H1 (cell line): ENCODE measurements at regions not wholly inside any gene's neighbourhood (a gene's known extent, or its start where the extent isn't known, plus 50 kb on each side); places are given as distances from the start of the nearest gene placed in this dataset.

Experiments
- CTCF ChIA-PET: fragments of 300-600 bp; sonication (Branson Sonifier 250); formaldehyde crosslinking; loops from one replicate; lab custom pipeline; 2021; ENCODE audit not compliant: partially characterized antibody; lab: Charles Lee
- POLR2A ChIA-PET: fragments of 300-600 bp; sonication (Branson Sonifier 250); formaldehyde crosslinking; loops from one replicate; lab custom pipeline; 2021; ENCODE audit warnings: inconsistent platforms; ENCODE audit not compliant: partially characterized antibody; lab: Charles Lee
- DNase-seq, 2 experiments: peaks; one replicate each; pipeline versions ENCODE4 v3.0.0 to v3.0.0-alpha.2; 2010 to 2022; ENCODE audit warnings: low spot score in 2 of 2, low read depth in 1 of 2, mixed read lengths in 1 of 2
- FAIRE-seq: peaks from 2 replicates; lab custom pipeline; 2011; peaks lifted over from hg19 to GRCh38; lab: Jason Lieb, UNC
- H2AFZ ChIP-seq: 2 replicates; pipeline ENCODE4 v1.8.1; 2012; ENCODE audit warnings: low read length, inconsistent platforms
- H2AK5ac ChIP-seq: 2 replicates; pipeline ENCODE4 v1.6.1; 2013; ENCODE audit warnings: low read depth, low read length
- H2BK120ac ChIP-seq: replicated peaks from 2 replicates; pipeline ENCODE3; 2013; ENCODE audit warnings: low read depth, low read length, inconsistent platforms
- H2BK12ac ChIP-seq: 2 replicates; pipeline ENCODE4 v1.6.1; 2013; ENCODE audit warnings: low read depth, low read length
- H2BK15ac ChIP-seq: 2 replicates; pipeline ENCODE4 v1.6.1; 2013; ENCODE audit warnings: low read length
- H2BK20ac ChIP-seq: 2 replicates; pipeline ENCODE4 v1.6.1; 2013; ENCODE audit warnings: low read length
- H2BK5ac ChIP-seq: 2 replicates; pipeline ENCODE4 v1.6.1; 2013; ENCODE audit warnings: low read depth, low read length
- H3K14ac ChIP-seq: 2 replicates; pipeline ENCODE4 v1.6.1; 2013; ENCODE audit warnings: inconsistent platforms; ENCODE audit not compliant: insufficient read length
- H3K18ac ChIP-seq: 2 replicates; pipeline ENCODE4 v1.6.1; 2013; ENCODE audit warnings: low read length; ENCODE audit errors: extremely low read depth
- H3K23ac ChIP-seq: 2 replicates; pipeline ENCODE4 v1.6.1; 2013; ENCODE audit warnings: inconsistent platforms; ENCODE audit not compliant: insufficient read length
- H3K23me2 ChIP-seq: 2 replicates; pipeline ENCODE4 v1.6.1; 2013; ENCODE audit warnings: low read depth, low read length
- H3K27ac ChIP-seq: 2 replicates; pipeline ENCODE4 v1.6.1; 2011; ENCODE audit warnings: low read depth, low read length, inconsistent platforms
- H3K27me3 ChIP-seq, 4 experiments: replicated peaks in 1 of 4; 1 replicate in 1 of 4; 2 replicates in 3 of 4; pipeline versions ENCODE4 v1.6.1 to v1.8.1; 2011 to 2013; ENCODE audit warnings: low read length in 3 of 4, mild to moderate bottlenecking in 3 of 4, inconsistent platforms in 2 of 4, mixed read lengths in 2 of 4, moderate library complexity in 1 of 4; ENCODE audit not compliant: control insufficient read depth in 3 of 4, insufficient read depth in 3 of 4; ENCODE audit errors: extremely low read depth in 1 of 4
- H3K36me3 ChIP-seq, 4 experiments: 2 replicates each; pipeline versions ENCODE4 v1.6.1 to v1.8.1; 2011 to 2013; ENCODE audit warnings: mild to moderate bottlenecking in 4 of 4, low read length in 3 of 4, moderate library complexity in 2 of 4, control low read depth in 1 of 4, inconsistent platforms in 1 of 4; ENCODE audit not compliant: insufficient read depth in 4 of 4, control insufficient read depth in 2 of 4
- H3K4ac ChIP-seq: replicated peaks from 2 replicates; pipeline ENCODE3; 2013; ENCODE audit warnings: low read length, low read depth, mixed read lengths, inconsistent platforms; ENCODE audit not compliant: insufficient read length
- H3K4me1 ChIP-seq, 4 experiments: replicated peaks in 1 of 4; 1 replicate in 1 of 4; 2 replicates in 3 of 4; pipeline versions ENCODE4 v1.6.1 to v1.8.1; 2011 to 2013; ENCODE audit warnings: low read length in 3 of 4, inconsistent platforms in 2 of 4, mixed read lengths in 1 of 4; ENCODE audit not compliant: insufficient read depth in 4 of 4, control insufficient read depth in 3 of 4
- H3K4me2 ChIP-seq, 2 experiments: 2 replicates each; pipeline versions ENCODE4 v1.6.1 to v1.8.1; 2011 to 2013; ENCODE audit warnings: low read depth in 2 of 2, low read length in 2 of 2, control low read depth in 1 of 2, inconsistent platforms in 1 of 2, mild to moderate bottlenecking in 1 of 2; ENCODE audit not compliant: insufficient read depth in 1 of 2
- H3K4me3 ChIP-seq, 4 experiments: fragments of 200-600, 300-600 bp in 1 of 4; sonication (generic), shearing (Covaris generic), sonication (Bioruptor Twin) in 1 of 4; 2 replicates each; pipeline versions ENCODE4 v1.5.1 to v1.8.1; 2011 to 2016; ENCODE audit warnings: low read length in 4 of 4, low read depth in 3 of 4, control low read depth in 2 of 4, inconsistent platforms in 2 of 4, mild to moderate bottlenecking in 2 of 4, mixed read lengths in 1 of 4, moderate library complexity in 1 of 4; ENCODE audit not compliant: insufficient read depth in 2 of 4; ENCODE audit errors: extremely low read depth in 1 of 4
- H3K56ac ChIP-seq: replicated peaks from 2 replicates; pipeline ENCODE3; 2013; ENCODE audit warnings: low read depth, mild to moderate bottlenecking, mixed read lengths, low read length, inconsistent platforms; ENCODE audit not compliant: insufficient read length
- H3K79me1 ChIP-seq: 2 replicates; pipeline ENCODE4 v1.6.1; 2013; ENCODE audit warnings: low read depth, low read length, control low read depth
- H3K79me2 ChIP-seq, 2 experiments: 2 replicates each; pipeline versions ENCODE4 v1.6.1 to v1.8.1; 2012 to 2013; ENCODE audit warnings: low read length in 2 of 2, mild to moderate bottlenecking in 2 of 2, inconsistent platforms in 1 of 2; ENCODE audit not compliant: insufficient read depth in 2 of 2, control insufficient read depth in 1 of 2
- H3K9ac ChIP-seq, 4 experiments: replicated peaks in 1 of 4; 1 replicate in 1 of 4; 2 replicates in 3 of 4; pipeline versions ENCODE4 v1.6.1 to v1.8.1; 2011 to 2013; ENCODE audit warnings: low read depth in 3 of 4, low read length in 3 of 4, control low read depth in 2 of 4, mild to moderate bottlenecking in 2 of 4, moderate library complexity in 2 of 4, inconsistent platforms in 1 of 4; ENCODE audit errors: extremely low read depth in 1 of 4
- H3K9me3 ChIP-seq, 2 experiments: 2 replicates each; pipeline versions ENCODE4 v1.6.1 to v1.8.1; 2012 to 2013; ENCODE audit warnings: mild to moderate bottlenecking in 2 of 2, moderate library complexity in 2 of 2, control low read depth in 1 of 2, inconsistent platforms in 1 of 2, low read depth in 1 of 2, low read length in 1 of 2, mixed read lengths in 1 of 2; ENCODE audit not compliant: insufficient read depth in 2 of 2
- H4K20me1 ChIP-seq, 2 experiments: replicated peaks in 1 of 2; 2 replicates each; pipeline versions ENCODE3 to v1.8.1; 2011 to 2013; ENCODE audit warnings: inconsistent platforms in 2 of 2, low read length in 2 of 2, mild to moderate bottlenecking in 1 of 2; ENCODE audit not compliant: insufficient read depth in 2 of 2, control insufficient read depth in 1 of 2
- H4K5ac ChIP-seq: 2 replicates; pipeline ENCODE4 v1.6.1; 2013; ENCODE audit warnings: low read length, low read depth, mixed read lengths, inconsistent platforms; ENCODE audit not compliant: insufficient read length
- H4K8ac ChIP-seq: 2 replicates; pipeline ENCODE4 v1.8.0; 2013; ENCODE audit warnings: mild to moderate bottlenecking, moderate library complexity, low read length, inconsistent platforms; ENCODE audit not compliant: insufficient read depth; ENCODE audit errors: extremely low read depth
- H4K91ac ChIP-seq: replicated peaks from 2 replicates; pipeline ENCODE3; 2013; ENCODE audit warnings: low read length, mixed read lengths, inconsistent platforms; ENCODE audit not compliant: insufficient read length
- CHD2 ChIP-seq: IDR thresholded peaks from 2 replicates; pipeline ENCODE4 v1.6.1; 2012; ENCODE audit warnings: low read length, improper control_type of control experiment
- CREB1 ChIP-seq: IDR thresholded peaks from 2 replicates; pipeline ENCODE4 v1.6.1; 2012; ENCODE audit warnings: inconsistent platforms
- E2F6 ChIP-seq: IDR thresholded peaks from 2 replicates; pipeline ENCODE4 v1.6.1; 2012; ENCODE audit warnings: inconsistent platforms
- EZH2 ChIP-seq: fragments of 200-600 bp; sonication (generic); IDR thresholded peaks from 2 replicates; pipeline ENCODE4 v1.7.1; 2012; ENCODE audit warnings: low read depth, mild to moderate bottlenecking, moderate library complexity, low read length, inconsistent platforms; ENCODE audit not compliant: severe bottlenecking
- FOSL1 ChIP-seq: IDR thresholded peaks from 2 replicates; pipeline ENCODE4 v1.6.1; 2011; ENCODE audit warnings: mild to moderate bottlenecking, low read depth, low read length, moderate library complexity; ENCODE audit not compliant: insufficient read depth
- HDAC6 ChIP-seq: IDR thresholded peaks from one replicate; pipeline ENCODE4 v1.7.1; 2012; ENCODE audit warnings: low read depth, mild to moderate bottlenecking, inconsistent platforms, low read length, moderate library complexity
- RBBP5 ChIP-seq: IDR thresholded peaks from 2 replicates; pipeline ENCODE4 v1.7.1; 2012; ENCODE audit warnings: low read depth, mild to moderate bottlenecking, inconsistent platforms, low read length, moderate library complexity, borderline replicate concordance
- RFX5 ChIP-seq: IDR thresholded peaks from 2 replicates; pipeline ENCODE4 v1.6.1; 2011; ENCODE audit warnings: low read depth, low read length, improper control_type of control experiment, borderline replicate concordance
- SP1 ChIP-seq: IDR thresholded peaks from 2 replicates; pipeline ENCODE4 v1.6.1; 2011; ENCODE audit warnings: low read depth, low read length
- SUZ12 ChIP-seq: fragments of 200-600 bp; sonication (generic); IDR thresholded peaks from 2 replicates; pipeline ENCODE4 v1.6.1; 2012; ENCODE audit warnings: mild to moderate bottlenecking, inconsistent platforms, low read length, moderate library complexity, mixed read lengths
- USF2 ChIP-seq: IDR thresholded peaks from 2 replicates; pipeline ENCODE4 v1.6.1; 2011; ENCODE audit warnings: low read length, improper control_type of control experiment
- WGBS, 2 experiments: shearing (Covaris generic) in 1 of 2; methylation state at CpG; one replicate each; pipeline versions ENCODE4 v1.1.6 to v1.1.7; 2013 to 2015; ENCODE audit warnings: low lambda C conversion rate in 2 of 2, mixed read lengths in 2 of 2, inconsistent platforms in 1 of 2, low coverage in 1 of 2, missing lambda C conversion rate in 1 of 2; ENCODE audit not compliant: insufficient replicate concordance in 2 of 2, insufficient coverage in 1 of 2, insufficient read length in 1 of 2; ENCODE audit errors: extremely low coverage in 1 of 2, missing lambda C conversion rate in 1 of 2; 5-methylcytosine and 5-hydroxymethylcytosine counted together

- Histone ChIP-seq H4K5ac (no peak overlapping the region), H3K79me2 (peaks cover 0 to 4% of the 10 kb centered on the region in 2 experiments; a peak in 1 of 4 replicates), H2BK15ac (no peak overlapping the region), H3K23me2 (no peaks in the 10 kb centered on the region; the same call in 1 of the 2 replicates), H4K8ac (no peak overlapping the region), H2BK20ac (no peak overlapping the region), H3K27me3 (no peaks in the 10 kb centered on the region), H3K14ac (no peak overlapping the region), H3K27ac (no peak overlapping the region), H3K23ac (no peak overlapping the region), H2AFZ (no peak overlapping the region), H3K36me3 (no peaks in the 10 kb centered on the region; a peak in 2 of 8 replicates), H3K4me3 (no peak overlapping the region), H3K18ac (no peak overlapping the region), H3K9ac (no peak overlapping the region), H2BK5ac (no peak overlapping the region), H3K79me1 (peaks cover 4% of the 10 kb centered on the region), H4K20me1 (peaks cover 0 to 4% of the 10 kb centered on the region in 2 experiments), H3K9me3 (no peaks in the 10 kb centered on the region), H3K4ac (no peak overlapping the region), H3K4me2 (no peak overlapping the region), H2BK12ac (no peak overlapping the region), H4K91ac (no peak overlapping the region), H3K4me1 (peaks cover 0 to 4% (median 0%) of the 10 kb centered on the region in 4 experiments; a peak in 1 of 7 replicates), H2AK5ac (no peak overlapping the region), H2BK120ac (no peak overlapping the region), H3K56ac (no peak overlapping the region)
- ChIA-PET CTCF (no interaction called here), POLR2A (no interaction called here)
- DNase-seq = no peak
- 92% methylated on average over 1 of the region's 1 CpG; no CpG with 5 or more reads in 1 of the 2 experiments for WGBS, 2 experiments
- no peak for FAIRE-seq
- TF ChIP-seq SP1 = no peak
- TF ChIP-seq CHD2 = no peak
- TF ChIP-seq RBBP5 = no peak
- no peak for TF ChIP-seq EZH2
- TF ChIP-seq SUZ12 = no peak
- no peak for TF ChIP-seq USF2
- TF ChIP-seq FOSL1 = no peak
- TF ChIP-seq E2F6 = no peak
- no peak for TF ChIP-seq RFX5
- TF ChIP-seq CREB1 = no peak
- TF ChIP-seq HDAC6 = no peak
These were observed 302.0 kb downstream of the PRL start for GRCh38 chr6:21994821-21995220.
